ENCODE measurements at regions not wholly inside any gene's neighbourhood (a gene's known extent, or its start where the extent isn't known, plus 50 kb on each side); places are given as distances from the start of the nearest gene placed in this dataset.

DNA sequence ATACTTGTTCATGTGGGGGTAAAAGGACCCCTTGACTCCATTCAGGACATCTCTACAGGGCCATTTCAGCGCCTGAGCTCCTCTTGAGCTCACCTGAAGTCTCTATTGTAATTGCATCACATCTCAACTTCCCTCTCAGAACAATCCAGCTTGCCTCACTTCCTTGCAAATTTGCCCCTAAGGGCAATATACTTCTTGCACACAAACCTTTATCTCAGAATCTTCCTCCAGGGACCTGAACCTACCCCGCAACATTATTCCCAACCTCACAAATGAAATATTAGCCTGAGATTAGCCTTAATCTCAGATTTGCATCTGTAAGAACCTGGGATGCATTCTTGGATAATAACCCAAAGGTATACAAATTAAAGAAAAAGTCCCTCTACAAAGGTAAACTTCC, 159.2 kb downstream of the DRD1 start:
- TF ChIP-seq, protein P1, sequence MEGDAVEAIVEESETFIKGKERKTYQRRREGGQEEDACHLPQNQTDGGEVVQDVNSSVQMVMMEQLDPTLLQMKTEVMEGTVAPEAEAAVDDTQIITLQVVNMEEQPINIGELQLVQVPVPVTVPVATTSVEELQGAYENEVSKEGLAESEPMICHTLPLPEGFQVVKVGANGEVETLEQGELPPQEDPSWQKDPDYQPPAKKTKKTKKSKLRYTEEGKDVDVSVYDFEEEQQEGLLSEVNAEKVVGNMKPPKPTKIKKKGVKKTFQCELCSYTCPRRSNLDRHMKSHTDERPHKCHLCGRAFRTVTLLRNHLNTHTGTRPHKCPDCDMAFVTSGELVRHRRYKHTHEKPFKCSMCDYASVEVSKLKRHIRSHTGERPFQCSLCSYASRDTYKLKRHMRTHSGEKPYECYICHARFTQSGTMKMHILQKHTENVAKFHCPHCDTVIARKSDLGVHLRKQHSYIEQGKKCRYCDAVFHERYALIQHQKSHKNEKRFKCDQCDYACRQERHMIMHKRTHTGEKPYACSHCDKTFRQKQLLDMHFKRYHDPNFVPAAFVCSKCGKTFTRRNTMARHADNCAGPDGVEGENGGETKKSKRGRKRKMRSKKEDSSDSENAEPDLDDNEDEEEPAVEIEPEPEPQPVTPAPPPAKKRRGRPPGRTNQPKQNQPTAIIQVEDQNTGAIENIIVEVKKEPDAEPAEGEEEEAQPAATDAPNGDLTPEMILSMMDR (conservative IDR thresholded peaks at IDR 0.05; ENCODE audit: low read length): no peak
- no peak for TF ChIP-seq EZH2phosphoT487 (IDR thresholded peaks at IDR 0.05; ENCODE audit: borderline replicate concordance)
